AG09319 (cell line): ENCODE measurements at regions not wholly inside any gene's neighbourhood (a gene's known extent, or its start where the extent isn't known, plus 50 kb on each side); places are given as distances from the start of the nearest gene placed in this dataset.
"Not testable (repeated sequence)": the region's sequence is repeated elsewhere in the genome, so short reads cannot be mapped to it uniquely, and the experiment has no call there.

ENCODE experiments used
- DNase-seq: peaks from one replicate; pipeline ENCODE4 v3.0.0-alpha.2; 2010; ENCODE audit warnings: low read depth; ENCODE audit errors: extremely low read depth
- TF ChIP-seq, protein P1 (sequence below): IDR thresholded peaks from 2 replicates; pipeline ENCODE4 v1.5.1; 2011; ENCODE audit warnings: low read depth, mild to moderate bottlenecking, inconsistent platforms, low read length, moderate library complexity

- no peak for DNase-seq
- TF ChIP-seq, protein P1, sequence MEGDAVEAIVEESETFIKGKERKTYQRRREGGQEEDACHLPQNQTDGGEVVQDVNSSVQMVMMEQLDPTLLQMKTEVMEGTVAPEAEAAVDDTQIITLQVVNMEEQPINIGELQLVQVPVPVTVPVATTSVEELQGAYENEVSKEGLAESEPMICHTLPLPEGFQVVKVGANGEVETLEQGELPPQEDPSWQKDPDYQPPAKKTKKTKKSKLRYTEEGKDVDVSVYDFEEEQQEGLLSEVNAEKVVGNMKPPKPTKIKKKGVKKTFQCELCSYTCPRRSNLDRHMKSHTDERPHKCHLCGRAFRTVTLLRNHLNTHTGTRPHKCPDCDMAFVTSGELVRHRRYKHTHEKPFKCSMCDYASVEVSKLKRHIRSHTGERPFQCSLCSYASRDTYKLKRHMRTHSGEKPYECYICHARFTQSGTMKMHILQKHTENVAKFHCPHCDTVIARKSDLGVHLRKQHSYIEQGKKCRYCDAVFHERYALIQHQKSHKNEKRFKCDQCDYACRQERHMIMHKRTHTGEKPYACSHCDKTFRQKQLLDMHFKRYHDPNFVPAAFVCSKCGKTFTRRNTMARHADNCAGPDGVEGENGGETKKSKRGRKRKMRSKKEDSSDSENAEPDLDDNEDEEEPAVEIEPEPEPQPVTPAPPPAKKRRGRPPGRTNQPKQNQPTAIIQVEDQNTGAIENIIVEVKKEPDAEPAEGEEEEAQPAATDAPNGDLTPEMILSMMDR, result no peak
Observed at GRCh38 chr13:44312131-44312530, 61.5 kb upstream of the SERP2 start.

DNA sequence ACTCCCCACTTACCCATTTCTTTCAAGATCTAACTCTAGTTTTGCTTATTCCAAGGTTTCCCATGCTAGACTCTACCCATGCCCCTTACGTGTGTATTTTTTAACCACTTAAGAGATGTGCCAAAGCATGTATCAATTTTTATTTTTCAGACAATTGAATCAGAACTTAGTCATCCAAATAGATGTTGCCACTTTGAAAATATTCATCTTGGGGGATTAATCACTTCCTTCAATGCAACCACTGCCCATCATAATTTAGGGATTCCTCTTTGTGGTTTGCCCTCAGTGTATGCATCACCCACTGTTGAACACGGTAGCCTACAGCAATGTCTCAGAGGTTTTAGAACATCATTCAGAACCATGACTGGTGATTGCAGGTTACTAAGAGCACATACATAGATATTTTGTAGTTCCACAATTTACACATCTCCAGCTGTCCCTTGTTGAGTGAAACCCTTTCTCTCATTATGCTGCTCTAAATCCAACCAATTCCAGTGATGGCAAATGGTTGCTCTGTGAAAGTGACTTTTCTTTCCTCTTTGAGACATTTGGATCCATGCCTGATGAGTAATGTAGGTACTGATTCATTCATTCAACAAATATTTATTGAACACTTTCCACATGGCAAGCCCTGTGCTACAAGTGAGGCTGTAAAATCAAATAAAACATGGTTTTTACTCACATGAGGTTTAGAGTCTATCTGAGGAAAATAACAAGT lies 60.6 kb upstream of the SERP2 start:
- DNase-seq, result no peak
- TF ChIP-seq, protein P1, result no peak

GRCh38 chr13:44313674-44314073 lies 60.0 kb upstream of the SERP2 start:
- DNase-seq, result no peak
- TF ChIP-seq, protein P1, result no peak

GRCh38 chr13:44314160-44314559 lies 59.5 kb upstream of the SERP2 start:
- not testable (repeated sequence) for DNase-seq

GRCh38 chr13:44317752-44318151 lies 55.9 kb upstream of the SERP2 start:
- no peak for DNase-seq
- TF ChIP-seq, protein P1, result no peak

- no peak for DNase-seq
- TF ChIP-seq, protein P1, result no peak
Observed at GRCh38 chr13:44318161-44318560, 55.5 kb upstream of the SERP2 start.

DNA sequence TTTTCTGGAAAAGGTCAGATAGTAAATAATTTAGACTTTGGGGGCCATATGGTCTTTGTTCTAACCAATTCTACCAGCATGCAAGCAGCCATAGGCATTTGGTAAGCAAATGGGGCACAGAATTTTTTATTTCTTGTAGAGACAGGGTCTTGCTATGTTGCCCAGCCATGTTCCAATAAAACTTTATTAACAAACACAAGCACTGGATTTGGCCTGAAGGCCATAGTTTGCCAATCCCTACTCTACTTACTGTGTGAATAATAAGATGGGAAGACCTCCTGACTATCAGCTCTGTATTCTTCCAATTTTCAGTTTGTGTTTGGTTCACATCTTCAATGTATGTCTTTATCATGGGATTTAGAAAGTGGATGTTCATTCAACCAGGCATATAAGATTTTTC lies 53.0 kb upstream of the SERP2 start:
- DNase-seq, result no peak
- TF ChIP-seq, protein P1, result no peak

- no peak for DNase-seq
- TF ChIP-seq, protein P1, result no peak
Observed at GRCh38 chr13:44321961-44322360, 51.7 kb upstream of the SERP2 start.
